PFSK-1 (cell line): ENCODE measurements at regions not wholly inside any gene's neighbourhood (a gene's known extent, or its start where the extent isn't known, plus 50 kb on each side); places are given as distances from the start of the nearest gene placed in this dataset.

Source experiments
- POLR2AphosphoS5 ChIP-seq: IDR thresholded peaks from 2 replicates; pipeline ENCODE4 v1.6.1; 2012; ENCODE audit warnings: low read depth, mild to moderate bottlenecking, control low read depth, low read length, moderate library complexity
- TF ChIP-seq, protein P1 (sequence below), 2 experiments: IDR thresholded peaks; 2 replicates each; pipeline versions ENCODE4 v1.6.1 to v1.8.0; 2011 to 2012; ENCODE audit warnings: low read depth in 2 of 2, low read length in 2 of 2, control low read depth in 1 of 2, inconsistent platforms in 1 of 2, mild to moderate bottlenecking in 1 of 2, moderate library complexity in 1 of 2; ENCODE audit not compliant: insufficient read depth in 1 of 2

DNA sequence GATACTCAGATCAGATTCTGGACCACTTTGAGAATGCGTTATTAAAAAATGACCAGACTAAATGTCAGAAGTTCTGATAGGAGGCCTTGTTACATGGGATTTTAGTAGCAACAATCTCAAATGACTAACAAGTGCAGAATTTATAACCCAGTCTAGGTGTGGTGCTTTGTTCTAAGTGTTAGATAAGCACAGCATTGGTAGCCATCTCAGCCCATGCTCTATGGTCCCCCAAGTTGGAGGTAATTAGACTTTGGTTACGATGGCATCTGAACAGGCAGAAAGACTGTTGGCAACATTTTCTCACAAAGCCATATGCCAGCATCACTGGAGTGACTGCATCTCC, 140.4 kb upstream of the RPS23 start:
- no peak for TF ChIP-seq POLR2AphosphoS5
- TF ChIP-seq, protein P1, sequence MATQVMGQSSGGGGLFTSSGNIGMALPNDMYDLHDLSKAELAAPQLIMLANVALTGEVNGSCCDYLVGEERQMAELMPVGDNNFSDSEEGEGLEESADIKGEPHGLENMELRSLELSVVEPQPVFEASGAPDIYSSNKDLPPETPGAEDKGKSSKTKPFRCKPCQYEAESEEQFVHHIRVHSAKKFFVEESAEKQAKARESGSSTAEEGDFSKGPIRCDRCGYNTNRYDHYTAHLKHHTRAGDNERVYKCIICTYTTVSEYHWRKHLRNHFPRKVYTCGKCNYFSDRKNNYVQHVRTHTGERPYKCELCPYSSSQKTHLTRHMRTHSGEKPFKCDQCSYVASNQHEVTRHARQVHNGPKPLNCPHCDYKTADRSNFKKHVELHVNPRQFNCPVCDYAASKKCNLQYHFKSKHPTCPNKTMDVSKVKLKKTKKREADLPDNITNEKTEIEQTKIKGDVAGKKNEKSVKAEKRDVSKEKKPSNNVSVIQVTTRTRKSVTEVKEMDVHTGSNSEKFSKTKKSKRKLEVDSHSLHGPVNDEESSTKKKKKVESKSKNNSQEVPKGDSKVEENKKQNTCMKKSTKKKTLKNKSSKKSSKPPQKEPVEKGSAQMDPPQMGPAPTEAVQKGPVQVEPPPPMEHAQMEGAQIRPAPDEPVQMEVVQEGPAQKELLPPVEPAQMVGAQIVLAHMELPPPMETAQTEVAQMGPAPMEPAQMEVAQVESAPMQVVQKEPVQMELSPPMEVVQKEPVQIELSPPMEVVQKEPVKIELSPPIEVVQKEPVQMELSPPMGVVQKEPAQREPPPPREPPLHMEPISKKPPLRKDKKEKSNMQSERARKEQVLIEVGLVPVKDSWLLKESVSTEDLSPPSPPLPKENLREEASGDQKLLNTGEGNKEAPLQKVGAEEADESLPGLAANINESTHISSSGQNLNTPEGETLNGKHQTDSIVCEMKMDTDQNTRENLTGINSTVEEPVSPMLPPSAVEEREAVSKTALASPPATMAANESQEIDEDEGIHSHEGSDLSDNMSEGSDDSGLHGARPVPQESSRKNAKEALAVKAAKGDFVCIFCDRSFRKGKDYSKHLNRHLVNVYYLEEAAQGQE (IDR thresholded peaks at IDR 0.05; ENCODE audit: insufficient read depth in 1 of 2, low read depth in 2 of 2, low read length in 2 of 2): no peak
